GM19328 (cell line): ENCODE measurements at regions not wholly inside any gene's neighbourhood (a gene's known extent, or its start where the extent isn't known, plus 50 kb on each side); places are given as distances from the start of the nearest gene placed in this dataset.

Experiments
- ATAC-seq: cut with Tn5 transposase; IDR thresholded peaks from one replicate; pipeline ENCODE4 v1.9.1; 2021; ENCODE audit warnings: mild to moderate bottlenecking, moderate library complexity; ENCODE audit not compliant: unreplicated experiment

DNA sequence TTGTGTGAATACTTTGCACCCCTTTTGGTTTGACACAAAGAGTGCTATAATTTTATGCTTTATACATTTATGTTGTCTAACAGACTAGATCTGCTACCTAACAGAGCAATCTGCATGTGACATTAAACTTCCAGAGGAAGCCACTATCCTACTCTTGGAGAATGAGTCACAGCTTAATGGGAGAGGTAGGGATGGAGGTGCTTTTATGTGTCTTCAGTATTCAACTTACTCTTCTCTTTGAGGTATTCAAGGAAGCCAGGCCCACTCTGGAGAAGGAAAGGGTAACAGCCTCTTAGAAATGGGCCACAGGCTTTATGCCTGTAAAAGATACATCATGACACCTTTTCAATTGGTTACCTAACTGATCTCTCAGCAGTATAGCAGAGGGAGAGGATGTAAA is 85.8 kb upstream of the NEUROD1 start:
- ATAC-seq: no peak

GRCh38 chr2:181770150-181770549 is 89.8 kb upstream of the NEUROD1 start:
- no peak for ATAC-seq

GRCh38 chr2:181771356-181771755 is 91.0 kb upstream of the NEUROD1 start:
- ATAC-seq: no peak

DNA sequence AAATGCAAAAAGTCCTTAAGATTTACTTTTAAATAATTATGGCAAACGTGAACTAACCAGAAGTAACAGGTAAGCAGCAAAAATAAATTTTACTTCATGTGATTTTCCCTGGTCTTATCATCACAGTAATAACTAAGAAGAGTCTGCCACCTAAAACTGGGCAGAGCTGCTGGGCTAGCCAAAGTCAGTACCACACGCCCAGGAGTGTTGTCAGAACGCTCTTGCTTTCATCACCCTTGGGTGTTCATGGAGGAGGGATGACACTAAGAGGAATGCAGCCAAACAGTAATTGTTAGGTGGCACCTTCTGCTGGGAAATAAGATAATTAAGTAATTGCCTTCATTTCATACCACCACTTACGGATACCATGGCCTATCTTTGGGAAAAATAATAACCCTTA is 92.0 kb upstream of the NEUROD1 start:
- no peak for ATAC-seq

- ATAC-seq: no peak
These were observed 92.5 kb upstream of the NEUROD1 start for GRCh38 chr2:181772777-181773176.

DNA sequence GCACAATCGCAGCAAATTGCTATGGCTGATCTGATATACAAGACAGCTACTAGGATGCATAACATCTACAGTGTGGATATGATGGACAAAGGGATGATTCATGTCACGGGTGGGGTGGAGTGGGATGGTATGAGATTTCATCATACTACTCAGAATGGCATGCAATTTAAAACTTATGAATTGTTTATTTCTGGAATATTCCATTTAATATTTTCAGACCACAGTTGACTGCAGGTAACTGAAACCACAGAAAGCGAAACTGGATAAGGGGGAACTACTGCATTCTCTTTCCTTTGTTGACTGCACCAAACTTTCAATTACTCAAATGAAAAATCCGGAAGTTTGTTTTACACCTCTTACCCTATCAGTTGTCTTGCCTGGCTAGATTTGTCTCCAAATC is 94.4 kb upstream of the NEUROD1 start:
- no peak for ATAC-seq

GRCh38 chr2:181776336-181776735 is 96.0 kb upstream of the NEUROD1 start:
- no peak for ATAC-seq

DNA sequence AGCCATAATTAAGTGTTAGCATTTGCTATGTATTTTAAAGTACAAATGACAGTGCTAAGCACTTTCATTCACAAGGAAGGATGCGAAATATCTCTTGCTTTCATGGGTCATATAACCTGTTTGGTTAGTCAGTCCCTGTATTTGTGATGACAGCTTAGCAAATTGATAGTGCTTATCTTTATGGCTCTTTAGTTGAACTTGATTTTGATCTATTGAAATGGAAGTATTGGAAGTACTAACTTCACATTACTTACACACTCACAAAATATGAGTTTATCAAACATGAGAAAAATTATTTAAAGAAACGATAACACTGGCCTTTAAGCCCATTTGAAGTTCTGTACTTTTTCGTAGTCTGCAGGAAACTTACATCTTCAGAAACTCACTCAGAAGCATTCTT is 97.4 kb upstream of the NEUROD1 start:
- ATAC-seq: no peak

GRCh38 chr2:181778621-181779201 is 98.4 kb upstream of the NEUROD1 start:
- ATAC-seq: no peak

- no peak for ATAC-seq
These were observed 99.1 kb upstream of the NEUROD1 start for GRCh38 chr2:181779288-181780021.

DNA sequence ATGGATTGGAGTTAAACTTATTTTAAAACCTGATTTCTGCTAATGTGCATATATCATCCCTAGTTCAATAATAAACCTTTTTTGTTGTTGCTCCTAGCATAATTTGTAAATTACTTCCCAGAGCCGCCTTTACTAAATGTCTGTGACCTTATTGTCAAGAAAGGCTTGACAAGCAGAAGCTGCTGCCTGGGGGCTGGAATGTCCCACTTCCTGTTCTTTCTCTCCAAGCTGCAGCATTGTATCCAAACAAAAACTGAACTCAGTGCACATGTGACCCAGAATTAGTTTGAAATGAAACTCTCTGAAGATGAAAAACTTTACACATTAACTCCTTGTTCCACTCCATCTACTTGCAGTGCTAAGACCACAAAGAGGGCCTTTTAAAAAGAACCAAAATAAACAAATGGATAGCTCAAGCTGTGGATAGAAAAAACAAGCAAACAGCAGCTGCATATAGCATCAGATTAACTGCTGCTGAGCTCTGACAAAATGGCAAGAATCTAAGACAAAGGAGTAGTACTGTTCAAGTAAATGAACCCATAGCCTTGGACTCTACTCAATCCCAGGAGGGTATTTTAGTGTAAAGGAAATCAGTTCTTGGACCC is 99.8 kb upstream of the NEUROD1 start:
- ATAC-seq: peak; percentile 50

DNA sequence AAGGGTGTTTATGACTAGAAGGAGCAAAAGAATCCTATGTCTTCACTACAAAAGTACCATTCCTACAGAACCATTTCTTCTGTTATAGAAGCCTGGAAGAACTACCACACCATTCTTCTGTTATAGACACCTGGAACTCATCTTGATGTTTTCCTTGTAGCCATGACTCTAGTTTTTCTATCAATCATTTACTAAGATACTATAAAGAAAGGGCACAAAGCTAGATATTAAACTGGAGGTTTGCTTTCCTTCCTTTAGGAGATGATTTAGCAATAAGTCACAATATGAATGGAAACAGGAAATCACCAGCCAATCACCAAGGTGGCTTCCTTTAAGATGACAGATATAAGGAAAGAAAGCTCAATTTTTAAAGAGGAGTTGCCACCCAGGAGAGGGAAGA is 100.3 kb upstream of the NEUROD1 start:
- no peak for ATAC-seq

DNA sequence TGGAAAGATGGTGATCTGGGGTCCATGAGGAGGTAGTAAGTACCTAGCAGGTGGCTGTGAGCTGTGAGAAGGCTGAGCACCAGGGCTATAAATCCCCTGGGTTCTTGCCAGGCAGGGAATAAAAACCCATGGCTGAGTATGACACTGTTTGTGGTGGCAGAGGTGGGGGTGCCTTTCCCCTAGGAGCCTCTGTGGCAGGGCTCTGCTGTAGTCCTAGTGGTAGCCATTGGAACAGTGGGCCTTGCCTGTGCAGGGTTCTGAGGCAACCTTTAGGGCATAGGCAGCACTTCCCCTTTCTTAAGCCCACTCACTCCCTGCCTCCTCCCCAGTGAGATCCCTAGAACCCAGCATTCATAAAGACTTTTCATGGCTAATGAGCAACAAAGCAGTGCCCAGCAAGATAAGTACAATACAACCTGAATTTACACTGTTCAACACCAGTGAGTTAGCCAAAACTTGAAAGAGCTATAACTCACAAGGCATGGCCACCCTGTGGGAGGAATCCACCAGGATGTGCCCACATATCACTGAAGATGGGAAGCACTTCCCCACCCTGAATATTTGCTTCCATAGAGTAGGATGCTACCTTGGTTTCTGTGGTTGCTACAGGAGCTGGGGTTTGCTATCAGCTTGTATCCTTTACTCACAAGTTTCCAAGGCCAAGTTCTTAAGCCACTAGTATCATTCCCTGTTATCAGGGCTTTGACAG is 100.9 kb upstream of the NEUROD1 start:
- no peak for ATAC-seq

- ATAC-seq: no peak
These were observed 102.3 kb upstream of the NEUROD1 start for GRCh38 chr2:181782660-181783059.

DNA sequence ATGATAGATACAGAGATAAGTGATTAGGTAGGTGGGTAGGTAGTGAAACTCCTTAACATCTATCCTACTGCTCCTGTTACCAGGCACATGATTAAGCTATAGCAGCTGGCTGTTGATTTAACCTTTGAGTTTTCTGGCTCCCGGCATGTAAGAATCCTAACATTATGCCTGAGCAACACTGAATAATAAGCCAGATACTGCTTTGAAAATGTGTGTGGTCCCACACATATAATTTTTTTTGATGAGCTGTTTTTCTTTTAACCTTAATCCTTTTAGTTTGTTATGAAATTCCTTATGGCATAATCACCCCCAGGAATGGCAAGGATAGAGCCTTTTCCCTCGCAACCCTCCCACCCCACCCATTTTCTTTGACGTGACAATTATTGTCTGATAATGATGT is 104.2 kb upstream of the NEUROD1 start:
- no peak for ATAC-seq

- ATAC-seq: no peak
These were observed 105.5 kb upstream of the NEUROD1 start for GRCh38 chr2:181785691-181786344.

- no peak for ATAC-seq
These were observed 104.9 kb upstream of the ITPRID2 start for GRCh38 chr2:181786371-181787228.

DNA sequence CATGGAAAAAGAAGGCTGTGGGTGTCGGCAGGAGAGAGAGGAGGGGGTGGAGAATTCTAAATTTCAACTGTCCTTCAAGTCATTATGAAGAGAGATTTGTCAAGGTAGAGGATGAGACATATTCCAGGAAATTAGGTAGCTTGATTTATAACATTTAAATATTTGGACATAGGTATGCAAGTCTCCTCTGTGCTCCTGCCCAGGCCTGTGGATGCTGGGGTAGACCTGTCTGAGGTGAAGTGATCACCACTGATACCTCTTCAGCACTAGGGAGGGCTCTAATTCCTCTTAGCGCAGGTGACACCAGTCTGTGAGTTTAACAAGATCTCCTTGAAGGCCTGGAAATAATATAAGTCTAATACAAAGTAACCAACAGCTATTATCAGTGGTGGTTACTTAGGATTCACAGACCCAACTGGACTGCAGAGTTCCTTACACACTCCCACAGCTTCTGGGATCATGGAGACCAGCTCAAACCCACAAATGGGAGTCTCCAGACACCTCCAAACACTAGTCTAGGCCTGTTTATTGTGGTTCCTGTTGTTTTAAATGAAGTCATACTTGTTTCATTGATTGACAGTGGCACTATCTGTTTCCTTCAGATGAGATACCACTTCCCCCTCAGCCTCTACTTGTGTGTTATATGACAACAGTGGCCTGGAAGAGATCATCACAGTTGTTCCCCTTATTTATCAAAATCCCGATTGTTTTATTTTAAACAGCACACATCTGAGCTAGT is 104.1 kb upstream of the ITPRID2 start:
- no peak for ATAC-seq

DNA sequence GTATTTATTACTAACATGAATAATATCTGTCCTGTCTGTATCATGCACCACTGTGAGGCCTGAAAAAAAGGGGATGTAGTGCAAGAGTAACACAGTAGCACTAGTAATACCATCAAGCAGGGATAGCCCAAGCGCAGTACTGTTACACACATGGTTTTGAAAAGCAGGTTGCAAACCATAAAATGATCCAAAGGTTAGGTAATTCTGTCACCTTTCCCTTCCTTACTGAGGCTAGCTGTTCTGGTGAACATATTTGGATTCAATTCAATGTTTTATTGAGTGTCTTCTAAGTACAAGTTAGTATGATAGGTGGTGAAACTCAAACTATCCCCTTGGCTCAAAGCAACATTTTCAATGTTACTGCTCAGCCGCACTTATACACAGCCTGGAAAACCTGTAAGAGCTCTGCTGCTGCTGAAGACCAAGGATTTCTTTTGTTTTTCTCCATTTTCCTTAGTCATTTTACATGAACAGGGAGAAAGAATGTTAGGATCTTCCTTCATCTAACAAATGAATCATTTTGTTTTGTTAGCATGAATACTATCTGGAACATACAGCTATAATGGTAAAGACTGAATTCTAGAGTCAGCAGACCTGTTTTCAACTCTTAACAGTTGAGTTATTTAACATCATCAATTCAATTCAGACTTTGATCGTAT is 102.5 kb upstream of the ITPRID2 start:
- ATAC-seq: no peak
